Endothelial cell of umbilical vein (primary cell): ENCODE measurements at regions not wholly inside any gene's neighbourhood (a gene's known extent, or its start where the extent isn't known, plus 50 kb on each side); places are given as distances from the start of the nearest gene placed in this dataset.

Source experiments
- BruUV-seq: library from RNA; stranded (reverse); fragments of 400-500 nt; replicated peaks from 2 replicates; lab custom pipeline; 2021; lab: Mats Ljungman, UMichigan
- CTCF ChIA-PET: fragments of 300-600, 350-600 bp; sonication (Branson Sonifier 250); formaldehyde crosslinking; loops from one replicate; lab custom pipeline; 2021; ENCODE audit warnings: antibody characterized with exemption, inconsistent platforms; lab: Charles Lee
- POLR2A ChIA-PET: fragments of 300-600, 350-600 bp; sonication (Branson Sonifier 250); formaldehyde crosslinking; loops from one replicate; lab custom pipeline; 2021; ENCODE audit warnings: antibody characterized with exemption, inconsistent platforms; lab: Charles Lee
- DNase-seq: peaks from one replicate; pipeline ENCODE4 v3.0.0-alpha.2; 2011; ENCODE audit warnings: low read depth, low spot score
- FAIRE-seq: peaks from 2 replicates; lab custom pipeline; 2011; peaks lifted over from hg19 to GRCh38; lab: Jason Lieb, UNC
- H2AFZ ChIP-seq: 2 replicates; pipeline ENCODE4 v1.6.0; 2012; ENCODE audit warnings: low read depth, low read length, control low read depth, inconsistent platforms
- H3K27ac ChIP-seq: 2 replicates; pipeline ENCODE4 v1.5.1; 2011; ENCODE audit warnings: low read depth, mild to moderate bottlenecking, control low read depth, low read length, moderate library complexity; ENCODE audit not compliant: insufficient read depth
- H3K27me3 ChIP-seq, 2 experiments: 2 replicates each; pipeline versions ENCODE4 v1.6.0 to v1.6.1; 2011; ENCODE audit warnings: low read length in 2 of 2, mixed read lengths in 1 of 2; ENCODE audit not compliant: control insufficient read depth in 2 of 2, insufficient read depth in 2 of 2
- H3K36me3 ChIP-seq, 2 experiments: 2 replicates in 1 of 2; 3 replicates in 1 of 2; pipeline ENCODE4 v1.5.1; 2011; ENCODE audit warnings: low read length in 2 of 2, mild to moderate bottlenecking in 1 of 2, moderate library complexity in 1 of 2; ENCODE audit not compliant: control insufficient read depth in 2 of 2, insufficient read depth in 2 of 2; ENCODE audit errors: extremely low read depth in 1 of 2
- H3K4me1 ChIP-seq: 3 replicates; pipeline ENCODE4 v1.5.1; 2011; ENCODE audit warnings: mild to moderate bottlenecking, low read length; ENCODE audit not compliant: control insufficient read depth, insufficient read depth; ENCODE audit errors: extremely low read depth
- H3K4me2 ChIP-seq: 2 replicates; pipeline ENCODE4 v1.6.1; 2011; ENCODE audit warnings: low read length, control low read depth, mixed read lengths; ENCODE audit not compliant: insufficient read depth
- H3K4me3 ChIP-seq, 3 experiments: fragments of 200-600 bp in 1 of 3; sonication (generic), shearing (Covaris generic) in 1 of 3; replicated peaks in 1 of 3; 2 replicates each; pipeline ENCODE4 v1.5.1; 2011 to 2016; ENCODE audit warnings: control low read depth in 3 of 3, low read length in 3 of 3, mild to moderate bottlenecking in 2 of 3, inconsistent platforms in 1 of 3, low read depth in 1 of 3, moderate library complexity in 1 of 3; ENCODE audit not compliant: insufficient read depth in 1 of 3
- H3K79me2 ChIP-seq: 2 replicates; pipeline ENCODE4 v1.6.0; 2012; ENCODE audit warnings: low read length, inconsistent platforms; ENCODE audit not compliant: control insufficient read depth, insufficient read depth
- H3K9ac ChIP-seq: replicated peaks from 2 replicates; pipeline ENCODE3; 2011; ENCODE audit warnings: low read length, control low read depth; ENCODE audit not compliant: insufficient read depth; ENCODE audit errors: extremely low read depth
- H3K9me1 ChIP-seq: replicated peaks from 3 replicates; pipeline ENCODE4 v1.6.0; 2011; ENCODE audit warnings: mild to moderate bottlenecking, low read length; ENCODE audit not compliant: control insufficient read depth, insufficient read depth; ENCODE audit errors: extremely low read depth
- H3K9me3 ChIP-seq: replicated peaks from 2 replicates; pipeline ENCODE4 v1.5.1; 2012; ENCODE audit warnings: low read length, inconsistent platforms; ENCODE audit not compliant: control insufficient read depth, insufficient read depth
- H4K20me1 ChIP-seq: replicated peaks from 2 replicates; pipeline ENCODE3; 2011; ENCODE audit warnings: mild to moderate bottlenecking, low read length; ENCODE audit not compliant: control insufficient read depth, insufficient read depth; ENCODE audit errors: extremely low read depth
- EZH2 ChIP-seq: IDR thresholded peaks from 2 replicates; pipeline ENCODE4 v1.6.1; 2012; ENCODE audit warnings: borderline replicate concordance, low read depth, mild to moderate bottlenecking, moderate library complexity, low read length, inconsistent platforms; ENCODE audit not compliant: severe bottlenecking
- FOS ChIP-seq: IDR thresholded peaks from 2 replicates; pipeline ENCODE4 v1.6.1; 2011; ENCODE audit warnings: mild to moderate bottlenecking, low read length, moderate library complexity, borderline replicate concordance; ENCODE audit not compliant: insufficient read depth
- GATA2 ChIP-seq: IDR thresholded peaks from 2 replicates; pipeline ENCODE4 v1.7.0; 2011; ENCODE audit warnings: low read depth, mild to moderate bottlenecking, moderate library complexity, mixed read lengths, low read length; ENCODE audit not compliant: insufficient read length, insufficient read depth
- JUN ChIP-seq: IDR thresholded peaks from 2 replicates; pipeline ENCODE4 v1.6.1; 2011; ENCODE audit warnings: borderline replicate concordance, low read depth; ENCODE audit not compliant: insufficient read length, insufficient read depth
- MYC ChIP-seq: IDR thresholded peaks from one replicate; pipeline ENCODE4 v1.6.1; 2011; ENCODE audit warnings: mild to moderate bottlenecking, low read depth, low read length
- POLR2A ChIP-seq: IDR thresholded peaks from 2 replicates; pipeline ENCODE4 v1.6.1; 2012; ENCODE audit warnings: low read depth, mild to moderate bottlenecking, control low read depth, low read length
- POLR2AphosphoS5 ChIP-seq: IDR thresholded peaks from 2 replicates; pipeline ENCODE4 v1.6.1; 2012; ENCODE audit warnings: low read depth, mild to moderate bottlenecking, control low read depth, low read length, moderate library complexity; ENCODE audit not compliant: insufficient read depth
- dilution Hi-C: fragments of 300-500 bp; cut with MboI; formaldehyde crosslinking; loops from one replicate; pipeline ENCODE4 v1.15.0; 2019; ENCODE audit warnings: low sequenced_read_pairs; ENCODE audit not compliant: extremely low pct_ligation_motif_present
- intact Hi-C: fragments of 100-400 bp; cut with micrococcal nuclease; formaldehyde crosslinking; loops from one replicate; pipeline ENCODE4 v1.10.0; 2022
- TF ChIP-seq, protein P1 (sequence below): IDR thresholded peaks from 2 replicates; pipeline ENCODE4 v1.6.1; 2011; ENCODE audit not compliant: insufficient read depth, insufficient read length
- TF ChIP-seq, protein P2 (sequence below), 2 donors: IDR thresholded peaks; 1 replicate in 1 of 2; 2 replicates in 1 of 2; pipeline ENCODE4 v1.5.1; 2011; ENCODE audit warnings: low read length in 2 of 2, mild to moderate bottlenecking in 2 of 2, moderate library complexity in 2 of 2, control low read depth in 1 of 2, inconsistent platforms in 1 of 2, low read depth in 1 of 2; ENCODE audit not compliant: insufficient read depth in 1 of 2; ENCODE audit errors: extremely low read depth in 1 of 2

DNA sequence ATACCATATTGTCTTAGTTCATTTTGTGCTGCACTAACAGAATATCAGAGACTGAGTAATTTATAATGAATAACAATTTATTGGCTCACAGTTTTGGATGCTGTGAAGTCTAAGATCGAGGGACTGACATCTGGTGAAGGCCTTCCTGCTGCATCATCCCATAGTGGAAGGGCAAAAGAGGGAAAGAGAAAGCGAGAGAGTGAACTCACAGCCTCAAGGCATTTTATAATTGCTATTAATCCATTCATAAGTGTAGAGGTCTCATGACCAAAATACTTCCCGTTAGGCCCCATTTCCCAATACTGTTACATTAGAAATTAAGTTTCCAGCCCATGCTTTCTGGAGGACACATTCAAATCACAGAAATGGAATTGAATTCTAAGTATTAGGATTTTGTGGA is 554.4 kb downstream of the TRAM1L1 start:
- no peak for DNase-seq
- H3K36me3 ChIP-seq: no peaks in the 10 kb centered on the region
- H3K9me3 ChIP-seq: no peaks in the 10 kb centered on the region
- H3K27me3 ChIP-seq: no peaks in the 10 kb centered on the region
- H3K27ac ChIP-seq: no peak overlapping the region
- TF ChIP-seq MYC (no peak), POLR2AphosphoS5 (no peak), FOS (no peak), JUN (no peak), POLR2A (no peak), EZH2 (no peak), GATA2 (no peak)
- TF ChIP-seq, protein P1, sequence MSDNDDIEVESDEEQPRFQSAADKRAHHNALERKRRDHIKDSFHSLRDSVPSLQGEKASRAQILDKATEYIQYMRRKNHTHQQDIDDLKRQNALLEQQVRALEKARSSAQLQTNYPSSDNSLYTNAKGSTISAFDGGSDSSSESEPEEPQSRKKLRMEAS: no peak
- TF ChIP-seq, protein P2, sequence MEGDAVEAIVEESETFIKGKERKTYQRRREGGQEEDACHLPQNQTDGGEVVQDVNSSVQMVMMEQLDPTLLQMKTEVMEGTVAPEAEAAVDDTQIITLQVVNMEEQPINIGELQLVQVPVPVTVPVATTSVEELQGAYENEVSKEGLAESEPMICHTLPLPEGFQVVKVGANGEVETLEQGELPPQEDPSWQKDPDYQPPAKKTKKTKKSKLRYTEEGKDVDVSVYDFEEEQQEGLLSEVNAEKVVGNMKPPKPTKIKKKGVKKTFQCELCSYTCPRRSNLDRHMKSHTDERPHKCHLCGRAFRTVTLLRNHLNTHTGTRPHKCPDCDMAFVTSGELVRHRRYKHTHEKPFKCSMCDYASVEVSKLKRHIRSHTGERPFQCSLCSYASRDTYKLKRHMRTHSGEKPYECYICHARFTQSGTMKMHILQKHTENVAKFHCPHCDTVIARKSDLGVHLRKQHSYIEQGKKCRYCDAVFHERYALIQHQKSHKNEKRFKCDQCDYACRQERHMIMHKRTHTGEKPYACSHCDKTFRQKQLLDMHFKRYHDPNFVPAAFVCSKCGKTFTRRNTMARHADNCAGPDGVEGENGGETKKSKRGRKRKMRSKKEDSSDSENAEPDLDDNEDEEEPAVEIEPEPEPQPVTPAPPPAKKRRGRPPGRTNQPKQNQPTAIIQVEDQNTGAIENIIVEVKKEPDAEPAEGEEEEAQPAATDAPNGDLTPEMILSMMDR (IDR thresholded peaks at IDR 0.05; ENCODE audit: extremely low read depth in 1 of 2, insufficient read depth in 1 of 2, low read depth in 1 of 2, low read length in 2 of 2): no peak
- H3K4me1 ChIP-seq: peaks cover 12% of the 10 kb centered on the region
- no peaks in the 10 kb centered on the region for H3K79me2 ChIP-seq
- H2AFZ ChIP-seq: no peak overlapping the region
- no peaks in the 10 kb centered on the region for H4K20me1 ChIP-seq
- H3K4me2 ChIP-seq: no peak overlapping the region
- FAIRE-seq: no peak
- BruUV-seq: no TSS peak
- ChIA-PET CTCF (no interaction called here), POLR2A (no interaction called here)
- H3K9me1 ChIP-seq: no peaks in the 10 kb centered on the region
- no peak overlapping the region for H3K9ac ChIP-seq
- dilution Hi-C loops (no loop called here), intact Hi-C loops (loop anchor here (5.0 kb wide), 1 partner anchor 1746 kb away; no protein-coding TSS in a partner anchor)
- no peak overlapping the region for H3K4me3 ChIP-seq
